Endodermal cell (in vitro differentiated cells): ENCODE measurements at regions not wholly inside any gene's neighbourhood (a gene's known extent, or its start where the extent isn't known, plus 50 kb on each side); places are given as distances from the start of the nearest gene placed in this dataset.

Experiments used
- DNase-seq: peaks from one replicate; pipeline ENCODE4 v3.0.0-alpha.2; 2017
- H3K27ac ChIP-seq: 2 replicates; pipeline ENCODE4 v1.5.1; 2013; ENCODE audit warnings: mild to moderate bottlenecking, low read depth, low read length, moderate library complexity
- H3K27me3 ChIP-seq: 2 replicates; pipeline ENCODE4 v1.6.1; 2013; ENCODE audit warnings: mild to moderate bottlenecking, low read length, moderate library complexity; ENCODE audit not compliant: insufficient read depth, control insufficient read depth, poor library complexity, severe bottlenecking
- H3K36me3 ChIP-seq: 2 replicates; pipeline ENCODE4 v1.7.0; 2013; ENCODE audit warnings: mild to moderate bottlenecking, low read length, moderate library complexity; ENCODE audit not compliant: control insufficient read depth, insufficient read depth
- H3K4me1 ChIP-seq: one replicate; pipeline ENCODE4 v1.7.0; 2013; ENCODE audit warnings: low read length; ENCODE audit not compliant: control insufficient read depth, insufficient read depth
- H3K4me3 ChIP-seq: 2 replicates; pipeline ENCODE4 v1.5.1; 2013; ENCODE audit warnings: mild to moderate bottlenecking, low read length, moderate library complexity
- H3K9ac ChIP-seq: 2 replicates; pipeline ENCODE4 v1.6.1; 2013; ENCODE audit warnings: mild to moderate bottlenecking, low read length, moderate library complexity; ENCODE audit not compliant: poor library complexity, severe bottlenecking; ENCODE audit errors: extremely low read depth
- H3K9me3 ChIP-seq: 2 replicates; pipeline ENCODE4 v1.6.1; 2013; ENCODE audit warnings: mild to moderate bottlenecking, low read length, moderate library complexity; ENCODE audit not compliant: control insufficient read depth
- H3K27ac Mint-ChIP-seq: 2 replicates; pipeline ENCODE4 v1.8.0; 2020; ENCODE audit warnings: mixed read lengths
- H3K27me3 Mint-ChIP-seq: 2 replicates; pipeline ENCODE4 v1.8.0; 2021; ENCODE audit warnings: mild to moderate bottlenecking, mixed read lengths; ENCODE audit not compliant: insufficient read depth
- H3K36me3 Mint-ChIP-seq: 2 replicates; pipeline ENCODE4 v1.8.0; 2020; ENCODE audit warnings: low read depth, mixed read lengths
- H3K4me1 Mint-ChIP-seq: 2 replicates; pipeline ENCODE4 v1.8.0; 2020; ENCODE audit warnings: mixed read lengths
- H3K4me3 Mint-ChIP-seq: 2 replicates; pipeline ENCODE4 v1.8.0; 2020; ENCODE audit warnings: mild to moderate bottlenecking, moderate library complexity, mixed read lengths
- H3K9me3 Mint-ChIP-seq: 2 replicates; pipeline ENCODE4 v1.8.0; 2020; ENCODE audit warnings: mild to moderate bottlenecking, mixed read lengths
- WGBS, 2 experiments: methylation state at CpG; one replicate each; pipeline versions ENCODE4 v1.1.5 to v1.1.7; 2013; ENCODE audit warnings: missing lambda C conversion rate in 2 of 2, mixed read lengths in 1 of 2; ENCODE audit not compliant: insufficient coverage in 1 of 2, insufficient read length in 1 of 2; 5-methylcytosine and 5-hydroxymethylcytosine counted together
- TF ChIP-seq, protein P1 (sequence below): fragments of 200-600 bp; sonication (generic); conservative IDR thresholded peaks from 2 replicates; pipeline ENCODE4 v1.5.0; 2021; ENCODE audit warnings: antibody characterized with exemption, mild to moderate bottlenecking

DNA sequence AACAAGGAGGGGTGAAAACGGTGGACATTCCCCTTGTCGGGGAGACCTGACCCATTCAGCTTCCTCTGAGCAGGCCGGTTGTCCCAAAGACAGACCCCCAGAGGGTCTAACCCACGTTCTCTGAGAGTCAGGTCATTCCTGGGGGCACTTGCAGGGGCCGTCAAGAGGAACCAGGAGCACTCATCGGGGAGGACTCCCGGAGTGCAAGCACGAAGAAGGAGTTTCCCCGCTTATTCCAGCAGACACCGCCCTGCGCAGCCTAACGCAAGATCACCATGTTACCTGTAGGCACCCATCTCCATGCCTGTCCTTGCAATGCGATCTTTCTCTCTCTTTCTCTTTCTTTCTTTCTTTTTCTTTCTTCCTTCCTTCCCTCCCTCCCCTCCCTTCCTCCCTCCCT lies 154.2 kb downstream of the SHOX start:
- peaks cover 9% of the 10 kb centered on the region for H3K27me3 ChIP-seq
- H3K36me3 Mint-ChIP-seq: no peaks in the 10 kb centered on the region
- H3K27ac Mint-ChIP-seq: no peak overlapping the region
- no peaks in the 10 kb centered on the region for H3K4me1 ChIP-seq
- 92 to 98% methylated on average over 10 to 13 of the region's 13 CpGs for WGBS, 2 experiments
- no peak overlapping the region for H3K9ac ChIP-seq
- H3K4me3 ChIP-seq: no peak overlapping the region
- H3K27me3 Mint-ChIP-seq: peaks cover 10% of the 10 kb centered on the region
- peaks cover 5% of the 10 kb centered on the region for H3K4me1 Mint-ChIP-seq
- H3K9me3 Mint-ChIP-seq: no peaks in the 10 kb centered on the region
- no peak overlapping the region for H3K4me3 Mint-ChIP-seq
- H3K9me3 ChIP-seq: no peaks in the 10 kb centered on the region
- TF ChIP-seq, protein P1, sequence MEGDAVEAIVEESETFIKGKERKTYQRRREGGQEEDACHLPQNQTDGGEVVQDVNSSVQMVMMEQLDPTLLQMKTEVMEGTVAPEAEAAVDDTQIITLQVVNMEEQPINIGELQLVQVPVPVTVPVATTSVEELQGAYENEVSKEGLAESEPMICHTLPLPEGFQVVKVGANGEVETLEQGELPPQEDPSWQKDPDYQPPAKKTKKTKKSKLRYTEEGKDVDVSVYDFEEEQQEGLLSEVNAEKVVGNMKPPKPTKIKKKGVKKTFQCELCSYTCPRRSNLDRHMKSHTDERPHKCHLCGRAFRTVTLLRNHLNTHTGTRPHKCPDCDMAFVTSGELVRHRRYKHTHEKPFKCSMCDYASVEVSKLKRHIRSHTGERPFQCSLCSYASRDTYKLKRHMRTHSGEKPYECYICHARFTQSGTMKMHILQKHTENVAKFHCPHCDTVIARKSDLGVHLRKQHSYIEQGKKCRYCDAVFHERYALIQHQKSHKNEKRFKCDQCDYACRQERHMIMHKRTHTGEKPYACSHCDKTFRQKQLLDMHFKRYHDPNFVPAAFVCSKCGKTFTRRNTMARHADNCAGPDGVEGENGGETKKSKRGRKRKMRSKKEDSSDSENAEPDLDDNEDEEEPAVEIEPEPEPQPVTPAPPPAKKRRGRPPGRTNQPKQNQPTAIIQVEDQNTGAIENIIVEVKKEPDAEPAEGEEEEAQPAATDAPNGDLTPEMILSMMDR: no peak
- H3K27ac ChIP-seq: no peak overlapping the region
- no peak for DNase-seq
- H3K36me3 ChIP-seq: no peaks in the 10 kb centered on the region

DNA sequence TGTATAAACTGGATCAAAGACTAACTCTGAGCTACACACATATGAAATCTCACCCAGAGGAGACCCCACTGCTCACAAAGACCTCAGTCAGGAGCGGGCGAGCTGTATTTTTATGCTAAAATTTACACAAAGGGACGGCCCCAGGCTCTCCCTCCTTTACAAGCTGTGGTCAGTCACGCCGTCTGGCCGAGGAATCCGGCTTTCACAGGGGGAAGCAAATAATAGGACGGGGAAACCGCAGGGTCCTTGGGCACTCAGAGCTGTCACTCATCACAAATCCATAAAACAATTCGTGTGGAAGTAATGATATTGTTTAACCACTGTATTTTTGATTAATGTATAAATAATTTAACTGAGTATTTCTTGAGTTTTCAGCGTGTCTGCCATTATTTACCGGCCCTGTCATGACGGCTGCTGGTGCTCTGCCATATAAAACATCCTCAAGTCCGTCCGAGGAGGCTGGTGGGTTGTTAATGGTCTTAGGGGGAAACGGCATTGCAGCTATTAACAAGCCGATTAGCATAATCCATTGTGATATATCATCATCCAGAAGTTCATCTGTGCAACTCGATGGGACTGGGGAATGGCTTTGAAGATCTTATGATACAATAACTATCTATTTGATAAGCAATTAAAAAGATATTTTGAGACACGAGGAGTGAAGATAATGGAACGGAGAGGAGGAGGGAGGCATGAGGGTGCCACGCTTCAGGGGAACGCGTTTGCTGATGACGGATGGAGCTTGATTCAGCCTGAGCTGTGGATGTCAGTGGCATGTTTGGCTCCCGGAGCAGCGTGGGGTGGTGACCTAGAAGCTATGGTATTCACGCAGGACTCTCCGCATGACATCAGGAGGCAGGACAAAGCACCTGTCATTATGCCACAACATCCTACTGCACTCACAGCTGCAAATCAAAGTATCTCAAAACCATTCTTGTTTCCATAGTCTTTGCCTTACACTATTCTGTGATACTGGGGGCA lies 150.9 kb downstream of the SHOX start:
- TF ChIP-seq, protein P1: no peak
- H3K27me3 ChIP-seq: peaks cover 7% of the 10 kb centered on the region
- WGBS, 2 experiments: 34 to 36% methylated on average over 10 to 27 of the region's 28 CpGs
- H3K9ac ChIP-seq: no peak overlapping the region
- Mint-ChIP-seq H3K27ac (no peak overlapping the region), H3K36me3 (no peaks in the 10 kb centered on the region), H3K4me1 (peaks cover 2% of the 10 kb centered on the region), H3K4me3 (no peak overlapping the region), H3K27me3 (peaks cover 10% of the 10 kb centered on the region), H3K9me3 (no peaks in the 10 kb centered on the region)
- peak overlapping the region; percentile 64 for H3K27ac ChIP-seq
- H3K36me3 ChIP-seq: no peaks in the 10 kb centered on the region
- no peaks in the 10 kb centered on the region for H3K4me1 ChIP-seq
- no peak overlapping the region for H3K4me3 ChIP-seq
- H3K9me3 ChIP-seq: no peaks in the 10 kb centered on the region
- no peak for DNase-seq

DNA sequence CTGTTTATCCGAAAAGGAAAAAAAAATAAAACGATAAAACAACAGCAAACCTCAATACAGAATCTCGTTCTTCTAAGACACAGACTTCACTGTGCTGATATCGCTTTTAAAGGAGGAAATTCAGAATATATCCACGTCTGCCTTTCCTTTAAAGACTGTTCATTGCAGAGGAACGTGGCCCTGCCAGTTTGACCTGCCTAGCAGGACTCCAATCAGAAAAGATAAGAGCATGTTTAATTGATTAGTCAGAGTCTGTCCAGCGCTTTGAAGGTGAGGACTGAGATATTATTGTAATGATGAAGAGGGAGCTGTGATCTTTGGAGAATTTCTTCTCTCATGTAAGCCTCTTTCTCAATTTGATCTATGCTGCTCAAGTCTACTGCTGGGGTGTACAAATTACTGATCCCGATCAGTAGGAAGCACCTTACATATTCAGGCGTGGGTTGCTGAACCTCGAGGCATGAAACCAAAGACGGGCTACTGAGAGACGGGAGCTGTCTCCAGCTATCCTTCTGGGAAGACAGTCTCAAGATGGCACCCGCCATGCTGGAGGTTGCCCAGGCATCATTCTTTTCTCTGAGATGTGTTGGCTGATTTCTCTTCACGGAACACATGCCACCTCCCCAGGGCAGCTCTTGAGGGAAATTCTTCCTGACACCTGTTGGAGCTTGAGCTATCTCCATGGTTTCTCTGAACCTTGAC lies 146.1 kb downstream of the SHOX start:
- Histone ChIP-seq H3K4me3 (no peak overlapping the region), H3K27ac (no peak overlapping the region), H3K9me3 (no peaks in the 10 kb centered on the region), H3K36me3 (no peaks in the 10 kb centered on the region), H3K4me1 (no peaks in the 10 kb centered on the region), H3K9ac (no peak overlapping the region), H3K27me3 (peaks cover 3% of the 10 kb centered on the region)
- WGBS, 2 experiments: 82 to 84% methylated on average over 14 of the region's 14 CpGs
- no peak for DNase-seq
- no peaks in the 10 kb centered on the region for H3K36me3 Mint-ChIP-seq
- no peak overlapping the region for H3K27ac Mint-ChIP-seq
- TF ChIP-seq, protein P1: no peak
- H3K4me1 Mint-ChIP-seq: peaks cover 2% of the 10 kb centered on the region
- H3K9me3 Mint-ChIP-seq: no peaks in the 10 kb centered on the region
- H3K4me3 Mint-ChIP-seq: no peak overlapping the region
- H3K27me3 Mint-ChIP-seq: peaks cover 8% of the 10 kb centered on the region
